Bronchial epithelial cell (primary cell): ENCODE measurements at regions not wholly inside any gene's neighbourhood (a gene's known extent, or its start where the extent isn't known, plus 50 kb on each side); places are given as distances from the start of the nearest gene placed in this dataset.

Experiments
- DNase-seq: peaks from one replicate; pipeline ENCODE4 v3.0.0-alpha.2; 2010; ENCODE audit warnings: low read depth
- FAIRE-seq: peaks from 2 replicates; lab custom pipeline; 2011; peaks lifted over from hg19 to GRCh38; lab: Jason Lieb, UNC
- H3K27me3 ChIP-seq: 2 replicates; pipeline ENCODE4 v1.5.1; 2011; ENCODE audit warnings: low read length; ENCODE audit not compliant: control insufficient read depth, insufficient read depth
- H3K36me3 ChIP-seq: 2 replicates; pipeline ENCODE4 v1.5.1; 2011; ENCODE audit warnings: low read length; ENCODE audit not compliant: control insufficient read depth, insufficient read depth
- H3K4me3 ChIP-seq: 2 replicates; pipeline ENCODE4 v1.5.1; 2011; ENCODE audit warnings: mild to moderate bottlenecking, low read depth, low read length, control low read depth
- TF ChIP-seq, protein P1 (sequence below): IDR thresholded peaks from 2 replicates; pipeline ENCODE4 v1.5.1; 2011; ENCODE audit warnings: mild to moderate bottlenecking, moderate library complexity, low read length, control low read depth, inconsistent platforms; ENCODE audit not compliant: insufficient read depth, severe bottlenecking

DNA sequence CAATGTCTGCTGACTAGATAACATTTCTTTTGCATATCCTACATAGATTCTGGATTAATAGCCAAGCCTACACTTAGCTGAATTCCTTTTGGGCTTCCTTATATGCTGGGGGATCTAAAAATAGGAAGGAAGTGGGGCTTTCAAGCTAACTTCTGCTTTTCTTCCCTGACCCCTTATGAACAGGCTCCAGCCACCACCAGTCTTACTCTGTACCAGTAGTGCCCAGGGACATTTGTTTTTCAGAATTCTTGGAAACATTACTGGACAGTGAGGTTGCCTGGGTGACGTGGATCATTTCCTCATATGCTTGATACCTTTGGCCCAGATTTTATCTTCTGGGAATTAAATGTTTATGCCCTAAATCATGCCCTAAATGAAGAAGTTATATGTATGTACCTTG, 55.9 kb upstream of the SRRM4 start:
- no peaks in the 10 kb centered on the region for H3K27me3 ChIP-seq
- no peaks in the 10 kb centered on the region for H3K36me3 ChIP-seq
- H3K4me3 ChIP-seq, result no peak overlapping the region
- FAIRE-seq (no peak), DNase-seq (no peak)
- TF ChIP-seq, protein P1, sequence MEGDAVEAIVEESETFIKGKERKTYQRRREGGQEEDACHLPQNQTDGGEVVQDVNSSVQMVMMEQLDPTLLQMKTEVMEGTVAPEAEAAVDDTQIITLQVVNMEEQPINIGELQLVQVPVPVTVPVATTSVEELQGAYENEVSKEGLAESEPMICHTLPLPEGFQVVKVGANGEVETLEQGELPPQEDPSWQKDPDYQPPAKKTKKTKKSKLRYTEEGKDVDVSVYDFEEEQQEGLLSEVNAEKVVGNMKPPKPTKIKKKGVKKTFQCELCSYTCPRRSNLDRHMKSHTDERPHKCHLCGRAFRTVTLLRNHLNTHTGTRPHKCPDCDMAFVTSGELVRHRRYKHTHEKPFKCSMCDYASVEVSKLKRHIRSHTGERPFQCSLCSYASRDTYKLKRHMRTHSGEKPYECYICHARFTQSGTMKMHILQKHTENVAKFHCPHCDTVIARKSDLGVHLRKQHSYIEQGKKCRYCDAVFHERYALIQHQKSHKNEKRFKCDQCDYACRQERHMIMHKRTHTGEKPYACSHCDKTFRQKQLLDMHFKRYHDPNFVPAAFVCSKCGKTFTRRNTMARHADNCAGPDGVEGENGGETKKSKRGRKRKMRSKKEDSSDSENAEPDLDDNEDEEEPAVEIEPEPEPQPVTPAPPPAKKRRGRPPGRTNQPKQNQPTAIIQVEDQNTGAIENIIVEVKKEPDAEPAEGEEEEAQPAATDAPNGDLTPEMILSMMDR, result no peak

DNA sequence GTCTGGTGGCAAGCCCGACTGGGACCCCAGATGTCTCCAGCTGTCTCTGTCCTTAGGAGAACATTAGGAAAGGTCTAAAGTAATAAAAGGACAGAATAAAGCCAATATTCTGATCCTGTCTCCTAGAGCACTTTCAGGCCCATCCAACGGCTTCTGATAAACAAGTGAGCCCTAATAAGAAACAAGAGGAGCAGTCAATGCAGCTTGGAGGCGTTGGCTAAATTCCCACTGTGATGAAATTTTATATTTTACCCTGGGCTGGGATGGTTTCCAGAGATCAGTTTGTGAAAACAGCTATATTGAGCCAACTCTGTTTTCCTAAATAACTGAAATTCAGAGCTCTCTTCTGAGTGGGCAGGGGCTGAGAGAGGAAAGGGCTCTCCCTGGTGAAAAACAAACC, 55.5 kb upstream of the SRRM4 start:
- DNase-seq (no peak), FAIRE-seq (no peak)
- no peaks in the 10 kb centered on the region for H3K36me3 ChIP-seq
- TF ChIP-seq, protein P1, result no peak
- H3K27me3 ChIP-seq, result no peaks in the 10 kb centered on the region
- no peak overlapping the region for H3K4me3 ChIP-seq
